Calu3 (cell line): ENCODE measurements at regions not wholly inside any gene's neighbourhood (a gene's known extent, or its start where the extent isn't known, plus 50 kb on each side); places are given as distances from the start of the nearest gene placed in this dataset.

ENCODE experiments used
- BruUV-seq: library from RNA; stranded (reverse); fragments of 400-500 nt; replicated peaks from 2 replicates; lab custom pipeline; 2021; lab: Mats Ljungman, UMichigan
- CTCF ChIA-PET: fragments of 300-600 bp; sonication (Branson Sonifier 250); formaldehyde crosslinking; loops from one replicate; lab custom pipeline; 2022; ENCODE audit warnings: antibody characterized with exemption; lab: Charles Lee
- DNase-seq: peaks from one replicate; pipeline ENCODE4 v3.0.0; 2022
- H3K27ac Mint-ChIP-seq: one replicate; pipeline ENCODE4 v1.8.0; 2022; ENCODE audit warnings: mixed read lengths; ENCODE audit not compliant: unreplicated experiment
- H3K27me3 Mint-ChIP-seq: one replicate; pipeline ENCODE4 v1.8.0; 2022; ENCODE audit warnings: mixed read lengths; ENCODE audit not compliant: unreplicated experiment
- H3K36me3 Mint-ChIP-seq: one replicate; pipeline ENCODE4 v1.8.0; 2022; ENCODE audit warnings: mild to moderate bottlenecking, moderate library complexity, mixed read lengths; ENCODE audit not compliant: insufficient read depth, unreplicated experiment
- H3K4me1 Mint-ChIP-seq: one replicate; pipeline ENCODE4 v1.8.0; 2022; ENCODE audit warnings: mild to moderate bottlenecking, low read depth, mixed read lengths; ENCODE audit not compliant: unreplicated experiment
- H3K4me3 Mint-ChIP-seq: one replicate; pipeline ENCODE4 v1.8.0; 2022; ENCODE audit warnings: mild to moderate bottlenecking, low read depth, moderate library complexity, mixed read lengths; ENCODE audit not compliant: unreplicated experiment
- H3K9me3 Mint-ChIP-seq: one replicate; pipeline ENCODE4 v1.8.0; 2022; ENCODE audit warnings: low read depth, mixed read lengths; ENCODE audit not compliant: unreplicated experiment
- intact Hi-C: fragments of 100-400 bp; cut with micrococcal nuclease; formaldehyde crosslinking; loops from one replicate; pipeline ENCODE4 v1.10.0; 2022; ENCODE audit not compliant: unreplicated experiment
- TF ChIP-seq, protein P1 (sequence below): fragments of 200-600 bp; IDR thresholded peaks from one replicate; pipeline ENCODE4 v1.8.0; 2022; ENCODE audit warnings: antibody characterized with exemption; ENCODE audit not compliant: unreplicated experiment

DNA sequence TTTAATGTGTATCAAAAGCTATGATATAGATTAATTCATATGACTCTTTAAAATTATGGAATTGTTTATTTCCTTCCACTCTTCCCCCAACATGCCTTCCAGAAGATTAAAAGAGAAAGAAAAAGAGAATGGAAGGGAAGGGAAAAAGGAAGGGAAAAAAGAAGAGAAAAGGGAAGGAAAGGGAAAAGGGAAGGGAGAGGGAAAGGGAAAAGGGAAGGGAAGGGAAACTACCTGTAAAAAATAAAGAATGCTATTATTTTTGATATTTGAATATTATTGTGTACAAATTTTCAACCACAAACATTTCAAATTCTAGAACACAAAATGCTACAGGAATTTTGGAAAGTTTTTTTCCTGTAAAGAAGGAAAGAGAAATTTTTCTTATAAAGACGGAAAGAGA, 281.7 kb downstream of the SLCO4C1 start:
- Mint-ChIP-seq H3K4me3 (no peak overlapping the region), H3K27me3 (no peaks in the 10 kb centered on the region), H3K4me1 (no peaks in the 10 kb centered on the region), H3K9me3 (no peaks in the 10 kb centered on the region), H3K36me3 (no peaks in the 10 kb centered on the region), H3K27ac (no peak overlapping the region)
- intact Hi-C loops, result no loop called here
- DNase-seq, result no peak
- CTCF ChIA-PET, result no interaction called here
- BruUV-seq, result no TSS peak
- TF ChIP-seq, protein P1, sequence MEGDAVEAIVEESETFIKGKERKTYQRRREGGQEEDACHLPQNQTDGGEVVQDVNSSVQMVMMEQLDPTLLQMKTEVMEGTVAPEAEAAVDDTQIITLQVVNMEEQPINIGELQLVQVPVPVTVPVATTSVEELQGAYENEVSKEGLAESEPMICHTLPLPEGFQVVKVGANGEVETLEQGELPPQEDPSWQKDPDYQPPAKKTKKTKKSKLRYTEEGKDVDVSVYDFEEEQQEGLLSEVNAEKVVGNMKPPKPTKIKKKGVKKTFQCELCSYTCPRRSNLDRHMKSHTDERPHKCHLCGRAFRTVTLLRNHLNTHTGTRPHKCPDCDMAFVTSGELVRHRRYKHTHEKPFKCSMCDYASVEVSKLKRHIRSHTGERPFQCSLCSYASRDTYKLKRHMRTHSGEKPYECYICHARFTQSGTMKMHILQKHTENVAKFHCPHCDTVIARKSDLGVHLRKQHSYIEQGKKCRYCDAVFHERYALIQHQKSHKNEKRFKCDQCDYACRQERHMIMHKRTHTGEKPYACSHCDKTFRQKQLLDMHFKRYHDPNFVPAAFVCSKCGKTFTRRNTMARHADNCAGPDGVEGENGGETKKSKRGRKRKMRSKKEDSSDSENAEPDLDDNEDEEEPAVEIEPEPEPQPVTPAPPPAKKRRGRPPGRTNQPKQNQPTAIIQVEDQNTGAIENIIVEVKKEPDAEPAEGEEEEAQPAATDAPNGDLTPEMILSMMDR, result no peak

DNA sequence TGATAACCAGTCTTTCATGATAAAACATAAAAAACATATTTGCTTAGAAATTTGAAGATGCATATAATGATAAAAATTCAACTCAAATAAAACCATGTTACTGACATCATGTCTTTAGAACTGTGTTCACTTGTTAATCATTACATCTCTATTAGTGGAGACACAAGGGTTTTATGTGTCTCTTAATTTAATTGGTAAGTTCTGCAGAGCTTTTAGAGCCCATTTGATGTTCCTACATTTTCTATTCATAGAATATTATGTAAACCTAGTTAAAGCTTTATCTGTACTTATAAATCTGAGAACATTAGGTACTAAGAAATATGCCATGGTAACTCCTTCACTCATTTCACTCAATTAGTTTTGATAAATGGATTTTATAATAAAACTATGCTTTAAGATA, 285.4 kb downstream of the SLCO4C1 start:
- Mint-ChIP-seq H3K9me3 (no peaks in the 10 kb centered on the region), H3K27me3 (no peaks in the 10 kb centered on the region), H3K27ac (no peak overlapping the region), H3K4me1 (no peaks in the 10 kb centered on the region), H3K4me3 (no peak overlapping the region), H3K36me3 (no peaks in the 10 kb centered on the region)
- intact Hi-C loops, result no loop called here
- TF ChIP-seq, protein P1, result no peak
- no TSS peak for BruUV-seq
- CTCF ChIA-PET, result no interaction called here
- no peak for DNase-seq

DNA sequence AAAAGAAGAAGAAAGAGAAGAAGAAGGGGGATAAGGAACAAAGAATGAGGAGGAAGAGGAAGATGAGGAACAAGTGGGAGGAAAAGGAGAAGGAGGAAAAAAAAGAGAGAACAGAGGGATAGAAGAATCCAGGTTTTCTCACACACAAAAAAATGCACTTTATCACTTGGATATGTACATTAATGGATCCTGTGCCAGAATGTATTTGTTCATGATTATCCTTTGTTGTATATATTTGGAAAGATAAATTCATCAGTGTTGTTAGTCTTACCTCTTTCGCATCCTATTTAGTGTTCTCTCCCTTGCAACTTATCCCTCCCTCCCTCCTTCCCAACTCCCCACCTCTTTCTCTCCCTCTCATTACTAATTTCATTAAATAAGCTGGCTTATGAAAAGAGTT, 298.8 kb downstream of the SLCO4C1 start:
- H3K27me3 Mint-ChIP-seq, result no peaks in the 10 kb centered on the region
- no peak overlapping the region for H3K27ac Mint-ChIP-seq
- peaks cover 31% of the 10 kb centered on the region for H3K4me1 Mint-ChIP-seq
- no peak for DNase-seq
- CTCF ChIA-PET, result no interaction called here
- no TSS peak for BruUV-seq
- TF ChIP-seq, protein P1, result no peak
- H3K36me3 Mint-ChIP-seq, result peaks cover 6% of the 10 kb centered on the region
- H3K4me3 Mint-ChIP-seq, result no peak overlapping the region
- no peaks in the 10 kb centered on the region for H3K9me3 Mint-ChIP-seq
- intact Hi-C loops, result loop anchor here (5.0 kb wide), 1 partner anchor 50 kb away; no protein-coding TSS in a partner anchor

DNA sequence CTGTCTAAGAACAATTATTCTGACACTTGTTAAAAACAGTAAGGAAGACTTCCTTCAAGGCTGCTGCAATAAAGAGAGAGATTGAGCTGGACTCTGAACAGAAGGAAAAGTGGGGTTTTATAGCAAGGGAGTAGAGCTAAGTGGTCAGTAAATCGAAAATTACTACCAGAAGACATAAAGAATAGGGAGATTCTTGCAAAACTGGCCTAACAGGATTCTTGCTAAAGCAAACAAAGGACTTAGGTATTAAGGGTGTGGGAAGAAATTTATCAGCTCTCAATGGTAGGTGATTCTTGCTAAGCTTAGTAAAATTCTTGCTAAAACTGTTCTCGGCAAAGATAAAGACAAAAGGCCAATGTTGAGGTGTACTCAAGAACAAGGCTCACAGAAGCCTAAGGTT, 300.5 kb downstream of the SLCO4C1 start:
- H3K9me3 Mint-ChIP-seq, result no peaks in the 10 kb centered on the region
- TF ChIP-seq, protein P1, result no peak
- peak; percentile 57 for DNase-seq
- intact Hi-C loops, result loop anchor here (1.0 to 5.0 kb wide), 3 partner anchors 15 to 95 kb away; no protein-coding TSS in a partner anchor
- BruUV-seq, result no TSS peak
- peak overlapping the region; percentile 25 for H3K4me3 Mint-ChIP-seq
- H3K36me3 Mint-ChIP-seq, result peaks cover 6% of the 10 kb centered on the region
- H3K27me3 Mint-ChIP-seq, result no peaks in the 10 kb centered on the region
- peak overlapping the region; percentile 74 for H3K27ac Mint-ChIP-seq
- CTCF ChIA-PET, result interaction anchor here (0.7 to 1.1 kb wide), 5 partner anchors 17 to 301 kb away, joined by 3 to 10 read pairs (median 4); partner anchors contain the start of gene SLCO4C1
- H3K4me1 Mint-ChIP-seq, result peaks cover 31% of the 10 kb centered on the region
